ENCODE measurements at regions not wholly inside any gene's neighbourhood (a gene's known extent, or its start where the extent isn't known, plus 50 kb on each side); places are given as distances from the start of the nearest gene placed in this dataset.
"Not testable (repeated sequence)": the region's sequence is repeated elsewhere in the genome, so short reads cannot be mapped to it uniquely, and the experiment has no call there.

DNA sequence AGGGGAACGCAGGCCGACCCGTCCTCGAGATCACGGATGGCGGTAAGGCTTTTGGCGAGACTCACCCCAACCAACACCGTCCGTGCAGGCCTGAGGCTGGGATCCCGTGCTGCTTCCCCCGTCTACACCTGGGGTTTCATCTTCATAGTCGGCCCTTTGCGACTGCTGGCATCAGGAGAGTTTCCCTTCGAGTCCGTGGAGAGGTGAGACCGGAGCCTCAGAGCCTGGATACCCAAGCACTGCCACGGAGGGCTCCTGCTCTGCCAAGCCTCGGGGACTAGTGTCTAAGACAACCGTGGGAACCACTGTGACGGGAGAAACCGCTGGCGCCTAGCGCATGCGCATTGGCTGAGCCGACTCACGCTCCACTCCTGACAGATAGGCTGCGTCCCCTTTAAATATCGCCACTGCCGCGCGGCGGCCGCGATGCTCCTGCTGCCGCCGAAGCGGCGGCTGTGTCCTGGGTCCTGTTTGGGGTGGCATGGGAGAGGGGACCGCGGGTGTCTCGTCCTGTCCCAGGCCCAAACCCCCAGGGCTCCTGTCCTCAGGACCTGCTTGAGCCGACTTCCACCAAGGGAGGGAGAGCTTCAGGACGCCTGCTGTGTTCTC, 706.1 kb upstream of the TPTE start:
- H3K9me3 ChIP-seq (ENCODE audit: control insufficient read depth in 1 of 2, insufficient read depth in 1 of 2, low read depth in 1 of 2, low read length in 2 of 2); DNase-seq (ENCODE audit: low read depth, low spot score); H3K9ac ChIP-seq (ENCODE audit: low read length); H3K27me3 ChIP-seq (ENCODE audit: insufficient read depth, low read length); POLR2A ChIA-PET; H3K4me3 ChIP-seq (replicated peaks in 1 of 2; ENCODE audit: low read depth in 1 of 2, low read length in 2 of 2); H3K9me2 ChIP-seq (ENCODE audit: insufficient read depth); BruUV-seq (replicated peaks); RAD21 ChIA-PET (ENCODE audit: low non-redundant PET in 1 of 2, low total read pairs in 2 of 2, uncharacterized antibody in 2 of 2, unreplicated experiment in 2 of 2); CTCF ChIA-PET; H3K27ac ChIP-seq (ENCODE audit: low read depth, low read length); H4K20me1 ChIP-seq (ENCODE audit: insufficient read depth); H3K79me2 ChIP-seq (ENCODE audit: insufficient read depth, low read length); intact Hi-C loops (cut with micrococcal nuclease); H2AFZ ChIP-seq (ENCODE audit: low read depth, low read length, poor library complexity, severe bottlenecking); H3K4me2 ChIP-seq (ENCODE audit: low read length); H3K36me3 ChIP-seq (ENCODE audit: control insufficient read depth in 1 of 2, insufficient read depth in 2 of 2, low read length in 2 of 2); H3K4me1 ChIP-seq (ENCODE audit: control insufficient read depth in 1 of 2, insufficient read depth in 2 of 2, low read length in 2 of 2): not testable (repeated sequence)
- ATAC-seq = peak; percentile 55; the same call in 1 of the 2 replicates

DNA sequence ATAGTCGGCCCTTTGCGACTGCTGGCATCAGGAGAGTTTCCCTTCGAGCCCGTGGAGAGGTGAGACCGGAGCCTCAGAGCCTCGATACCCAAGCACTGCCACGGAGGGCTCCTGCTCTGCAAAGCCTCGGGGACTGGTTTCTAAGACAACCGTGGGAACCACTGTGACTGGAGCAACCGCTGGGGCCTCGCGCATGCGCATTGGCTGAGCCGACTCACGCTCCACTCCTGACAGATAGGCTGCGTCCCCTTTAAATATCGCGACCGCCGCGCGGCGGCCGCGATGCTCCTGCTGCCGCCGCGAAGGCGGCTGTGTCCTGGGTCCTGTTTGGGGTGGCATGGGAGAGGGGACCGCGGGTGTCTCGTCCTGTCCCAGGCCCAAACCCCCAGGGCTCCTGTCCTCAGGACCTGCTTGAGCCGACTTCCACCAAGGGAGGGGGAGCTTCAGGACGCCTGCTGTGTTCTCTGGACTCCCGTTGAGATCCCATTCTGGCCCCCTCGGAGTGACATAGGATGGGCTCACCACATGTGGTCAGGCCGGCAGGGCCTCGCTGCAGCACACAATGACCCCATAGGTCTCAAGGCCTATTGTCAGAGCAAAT, 704.5 kb upstream of the TPTE start:
- H3K4me2 ChIP-seq (ENCODE audit: low read length); H3K4me1 ChIP-seq (ENCODE audit: control insufficient read depth in 1 of 2, insufficient read depth in 2 of 2, low read length in 2 of 2); BruUV-seq (replicated peaks); H3K27ac ChIP-seq (ENCODE audit: low read depth, low read length); H2AFZ ChIP-seq (ENCODE audit: low read depth, low read length, poor library complexity, severe bottlenecking); H3K27me3 ChIP-seq (ENCODE audit: insufficient read depth, low read length); H3K36me3 ChIP-seq (ENCODE audit: control insufficient read depth in 1 of 2, insufficient read depth in 2 of 2, low read length in 2 of 2); POLR2A ChIA-PET; H3K9me3 ChIP-seq (ENCODE audit: control insufficient read depth in 1 of 2, insufficient read depth in 1 of 2, low read depth in 1 of 2, low read length in 2 of 2); H3K9ac ChIP-seq (ENCODE audit: low read length); H4K20me1 ChIP-seq (ENCODE audit: insufficient read depth); H3K4me3 ChIP-seq (replicated peaks in 1 of 2; ENCODE audit: low read depth in 1 of 2, low read length in 2 of 2); RAD21 ChIA-PET (ENCODE audit: low non-redundant PET in 1 of 2, low total read pairs in 2 of 2, uncharacterized antibody in 2 of 2, unreplicated experiment in 2 of 2); DNase-seq (ENCODE audit: low read depth, low spot score); ATAC-seq; intact Hi-C loops (cut with micrococcal nuclease); CTCF ChIA-PET; H3K79me2 ChIP-seq (ENCODE audit: insufficient read depth, low read length); H3K9me2 ChIP-seq (ENCODE audit: insufficient read depth): not testable (repeated sequence)

DNA sequence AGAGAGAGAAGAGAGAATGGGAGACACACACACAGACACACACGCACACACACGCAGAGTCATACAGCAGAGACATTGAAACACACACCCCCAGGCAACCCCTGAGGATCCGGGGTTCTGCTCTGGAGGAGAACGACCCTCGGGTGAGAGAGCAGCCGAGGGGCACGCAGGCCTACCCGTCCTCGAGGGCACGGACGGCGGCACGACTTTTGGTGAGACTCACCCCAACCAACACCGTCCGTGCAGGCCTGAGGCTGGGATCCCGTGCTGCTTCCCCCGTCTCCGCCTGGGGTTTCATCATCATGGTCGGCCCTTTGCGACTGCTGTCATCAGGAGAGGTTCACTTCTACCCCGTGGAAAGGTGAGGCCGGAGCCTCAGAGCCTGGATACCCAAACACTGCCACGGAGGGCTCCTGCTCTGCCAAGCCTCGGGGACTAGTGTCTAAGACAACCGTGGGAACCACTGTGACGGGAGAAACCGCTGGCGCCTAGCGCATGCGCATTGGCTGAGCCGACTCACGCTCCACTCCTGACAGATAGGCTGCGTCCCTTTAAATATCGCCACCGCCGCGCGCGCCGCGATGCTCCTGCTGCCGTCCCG, 703.4 kb upstream of the TPTE start:
- DNase-seq (ENCODE audit: low read depth, low spot score); H3K9me3 ChIP-seq (ENCODE audit: control insufficient read depth in 1 of 2, insufficient read depth in 1 of 2, low read depth in 1 of 2, low read length in 2 of 2); POLR2A ChIA-PET; H3K27me3 ChIP-seq (ENCODE audit: insufficient read depth, low read length); H3K4me1 ChIP-seq (ENCODE audit: control insufficient read depth in 1 of 2, insufficient read depth in 2 of 2, low read length in 2 of 2); BruUV-seq (replicated peaks); H3K9ac ChIP-seq (ENCODE audit: low read length); H3K4me2 ChIP-seq (ENCODE audit: low read length); ATAC-seq; H3K9me2 ChIP-seq (ENCODE audit: insufficient read depth); H3K36me3 ChIP-seq (ENCODE audit: control insufficient read depth in 1 of 2, insufficient read depth in 2 of 2, low read length in 2 of 2); intact Hi-C loops (cut with micrococcal nuclease); H2AFZ ChIP-seq (ENCODE audit: low read depth, low read length, poor library complexity, severe bottlenecking); H4K20me1 ChIP-seq (ENCODE audit: insufficient read depth); RAD21 ChIA-PET (ENCODE audit: low non-redundant PET in 1 of 2, low total read pairs in 2 of 2, uncharacterized antibody in 2 of 2, unreplicated experiment in 2 of 2); H3K79me2 ChIP-seq (ENCODE audit: insufficient read depth, low read length); H3K4me3 ChIP-seq (replicated peaks in 1 of 2; ENCODE audit: low read depth in 1 of 2, low read length in 2 of 2); H3K27ac ChIP-seq (ENCODE audit: low read depth, low read length); CTCF ChIA-PET: not testable (repeated sequence)

DNA sequence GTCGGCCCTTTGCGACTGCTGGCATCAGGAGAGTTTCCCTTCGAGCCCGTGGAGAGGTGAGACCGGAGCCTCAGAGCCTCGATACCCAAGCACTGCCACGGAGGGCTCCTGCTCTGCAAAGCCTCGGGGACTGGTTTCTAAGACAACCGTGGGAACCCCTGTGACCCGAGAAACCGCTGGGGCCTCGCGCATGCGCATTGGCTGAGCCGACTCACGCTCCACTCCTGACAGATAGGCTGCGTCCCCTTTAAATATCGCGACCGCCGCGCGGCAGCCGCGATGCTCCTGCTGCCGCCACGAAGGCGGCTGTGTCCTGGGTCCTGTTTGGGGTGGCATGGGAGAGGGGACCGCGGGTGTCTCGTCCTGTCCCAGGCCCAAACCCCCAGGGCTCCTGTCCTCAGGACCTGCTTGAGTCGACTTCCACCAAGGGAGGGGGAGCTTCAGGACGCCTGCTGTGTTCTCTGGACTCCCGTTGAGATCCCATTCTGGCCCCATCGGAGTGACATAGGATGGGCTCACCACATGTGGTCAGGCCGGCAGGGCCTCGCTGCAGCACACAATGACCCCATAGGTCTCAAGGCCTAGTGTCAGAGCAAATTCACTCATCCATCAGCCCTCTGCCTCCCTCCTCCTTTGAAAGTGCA, 701.7 kb upstream of the TPTE start:
- ATAC-seq; H3K27me3 ChIP-seq (ENCODE audit: insufficient read depth, low read length); H3K9ac ChIP-seq (ENCODE audit: low read length); H3K4me3 ChIP-seq (replicated peaks in 1 of 2; ENCODE audit: low read depth in 1 of 2, low read length in 2 of 2); H3K4me1 ChIP-seq (ENCODE audit: control insufficient read depth in 1 of 2, insufficient read depth in 2 of 2, low read length in 2 of 2); H3K36me3 ChIP-seq (ENCODE audit: control insufficient read depth in 1 of 2, insufficient read depth in 2 of 2, low read length in 2 of 2); BruUV-seq (replicated peaks); intact Hi-C loops (cut with micrococcal nuclease); POLR2A ChIA-PET; H4K20me1 ChIP-seq (ENCODE audit: insufficient read depth); H3K4me2 ChIP-seq (ENCODE audit: low read length); H3K9me3 ChIP-seq (ENCODE audit: control insufficient read depth in 1 of 2, insufficient read depth in 1 of 2, low read depth in 1 of 2, low read length in 2 of 2); RAD21 ChIA-PET (ENCODE audit: low non-redundant PET in 1 of 2, low total read pairs in 2 of 2, uncharacterized antibody in 2 of 2, unreplicated experiment in 2 of 2); H2AFZ ChIP-seq (ENCODE audit: low read depth, low read length, poor library complexity, severe bottlenecking); CTCF ChIA-PET; H3K9me2 ChIP-seq (ENCODE audit: insufficient read depth); H3K27ac ChIP-seq (ENCODE audit: low read depth, low read length); DNase-seq (ENCODE audit: low read depth, low spot score); H3K79me2 ChIP-seq (ENCODE audit: insufficient read depth, low read length): not testable (repeated sequence)

All from HCT116 (cell line).